ENCODE measurements at regions not wholly inside any gene's neighbourhood (a gene's known extent, or its start where the extent isn't known, plus 50 kb on each side); places are given as distances from the start of the nearest gene placed in this dataset.

DNA sequence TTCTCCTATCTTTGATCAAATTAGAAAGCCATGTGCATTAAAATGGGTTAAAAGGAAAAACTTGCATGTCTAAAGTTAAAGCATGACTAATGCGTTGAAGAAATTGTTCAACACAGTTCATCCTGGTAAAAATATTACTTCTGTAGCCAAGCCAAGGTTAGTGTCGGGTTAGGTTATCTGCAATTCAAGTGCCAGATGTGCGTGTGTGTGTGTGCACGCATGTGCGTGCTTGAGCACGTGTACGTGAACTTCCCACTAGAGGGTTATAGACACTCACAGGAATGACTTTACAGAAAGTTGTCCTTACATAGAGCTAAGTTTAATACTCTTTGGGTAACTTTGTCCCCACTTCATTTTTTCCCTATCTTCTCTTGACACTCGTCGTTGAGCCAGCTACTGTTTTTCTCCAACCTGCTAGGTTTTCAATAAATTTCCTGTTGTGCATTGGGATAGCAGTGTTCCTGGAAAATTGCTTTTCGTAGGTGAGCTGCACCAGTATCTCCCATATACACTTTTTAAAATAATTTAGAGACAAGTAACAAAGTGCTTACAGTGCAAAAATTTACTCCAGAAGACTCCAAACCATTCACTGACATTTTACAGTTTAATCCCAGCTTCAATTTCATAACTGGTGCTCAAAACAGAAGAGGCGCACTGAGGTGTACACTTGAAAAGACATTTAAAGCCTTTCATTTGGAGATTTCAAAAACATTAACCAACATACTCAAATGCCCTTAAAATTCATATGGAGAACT lies 353.8 kb downstream of the NFIB start:
- ATAC-seq (no peak), FAIRE-seq (no peak), DNase-seq (ENCODE audit: low read depth, low spot score) (no peak)
- H4K20me1 ChIP-seq (ENCODE audit: control insufficient read depth, insufficient read depth) = no peaks in the 10 kb centered on the region
- no peak overlapping the region for H3K9ac ChIP-seq (ENCODE audit: control insufficient read depth, insufficient read depth, low read length)
- H3K79me2 ChIP-seq (ENCODE audit: control insufficient read depth, insufficient read depth, low read length) = no peaks in the 10 kb centered on the region
- H3K27me3 ChIP-seq (replicated peaks in 1 of 2; ENCODE audit: control insufficient read depth in 2 of 2, insufficient read depth in 2 of 2, low read length in 1 of 2) = no peaks in the 10 kb centered on the region
- H3K4me1 ChIP-seq (ENCODE audit: control insufficient read depth, insufficient read depth, low read length) = no peaks in the 10 kb centered on the region; the same call in 1 of the 2 replicates
- no peak overlapping the region for H3K4me3 ChIP-seq
- RAD21 ChIA-PET (ENCODE audit: unreplicated experiment) = no interaction called here
- TF ChIP-seq, protein P1, sequence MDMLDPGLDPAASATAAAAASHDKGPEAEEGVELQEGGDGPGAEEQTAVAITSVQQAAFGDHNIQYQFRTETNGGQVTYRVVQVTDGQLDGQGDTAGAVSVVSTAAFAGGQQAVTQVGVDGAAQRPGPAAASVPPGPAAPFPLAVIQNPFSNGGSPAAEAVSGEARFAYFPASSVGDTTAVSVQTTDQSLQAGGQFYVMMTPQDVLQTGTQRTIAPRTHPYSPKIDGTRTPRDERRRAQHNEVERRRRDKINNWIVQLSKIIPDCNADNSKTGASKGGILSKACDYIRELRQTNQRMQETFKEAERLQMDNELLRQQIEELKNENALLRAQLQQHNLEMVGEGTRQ (IDR thresholded peaks at IDR 0.05; ENCODE audit: borderline replicate concordance, low read depth, low read length) = no peak
- TF ChIP-seq IRF4 (IDR thresholded peaks at IDR 0.05; ENCODE audit: low read depth, low read length) = no peak
- POLR2A ChIA-PET = no interaction called here
- in situ Hi-C loops (cut with MboI) = no loop called here
- H3K36me3 ChIP-seq (ENCODE audit: control insufficient read depth in 2 of 2, insufficient read depth in 2 of 2, low read length in 1 of 2) = no peaks in the 10 kb centered on the region
- SMC1A ChIA-PET (ENCODE audit: uncharacterized antibody, unreplicated experiment) = interaction anchor here (1.0 to 1.2 kb wide), 2 partner anchors 10 to 21 kb away, joined by 3 to 4 read pairs; no protein-coding TSS in a partner anchor
- no peak overlapping the region for H3K4me2 ChIP-seq (ENCODE audit: control insufficient read depth, insufficient read depth)
- intact Hi-C loops (cut with micrococcal nuclease; ENCODE audit: unreplicated experiment) = no loop called here
- BruUV-seq (replicated peaks) = no TSS peak
- no peak overlapping the region for H2AFZ ChIP-seq (ENCODE audit: control insufficient read depth, low read depth, low read length)
- WGBS (ENCODE audit: insufficient coverage, insufficient replicate concordance, low lambda C conversion rate, missing lambda C conversion rate) = 57% methylated on average over 11 of the region's 11 CpGs
- no peak overlapping the region for H3K27ac ChIP-seq (ENCODE audit: control insufficient read depth, insufficient read depth)
- CTCF ChIA-PET = no interaction called here
- no peaks in the 10 kb centered on the region for H3K9me3 ChIP-seq (replicated peaks; ENCODE audit: control insufficient read depth, insufficient read depth, low read length)

DNA sequence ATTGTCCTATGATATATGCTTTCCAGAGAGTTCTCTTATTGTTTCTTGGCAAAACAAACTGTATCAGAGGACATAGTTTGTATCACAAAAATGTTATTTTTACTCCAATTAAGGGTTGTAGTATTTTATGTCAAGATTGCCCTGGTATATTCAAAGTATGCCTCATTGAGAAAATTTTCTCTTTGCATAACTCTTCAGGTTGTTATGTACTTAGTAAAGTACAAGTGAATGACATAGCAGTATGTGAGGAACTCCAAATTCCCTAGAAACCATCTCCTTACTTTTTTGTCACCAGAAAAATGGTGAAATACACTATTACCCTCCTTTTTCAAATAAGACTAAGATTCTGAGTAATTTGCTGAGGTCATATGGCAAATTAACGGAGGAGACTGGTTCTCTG lies 355.3 kb downstream of the NFIB start:
- no peak overlapping the region for H3K4me3 ChIP-seq
- 0% methylated on average over 1 of the region's 1 CpG for WGBS (ENCODE audit: insufficient coverage, insufficient replicate concordance, low lambda C conversion rate, missing lambda C conversion rate)
- SMC1A ChIA-PET (ENCODE audit: uncharacterized antibody, unreplicated experiment) = no interaction called here
- in situ Hi-C loops (cut with MboI) = loop anchor here (10.0 kb wide), 1 partner anchor 56 kb away; no protein-coding TSS in a partner anchor
- DNase-seq (ENCODE audit: low read depth, low spot score) (no peak), FAIRE-seq (no peak), ATAC-seq (no peak)
- intact Hi-C loops (cut with micrococcal nuclease; ENCODE audit: unreplicated experiment) = no loop called here
- POLR2A ChIA-PET = no interaction called here
- CTCF ChIA-PET = no interaction called here
- no peaks in the 10 kb centered on the region for H3K9me3 ChIP-seq (replicated peaks; ENCODE audit: control insufficient read depth, insufficient read depth, low read length)
- H3K4me2 ChIP-seq (ENCODE audit: control insufficient read depth, insufficient read depth) = no peak overlapping the region
- H3K4me1 ChIP-seq (ENCODE audit: control insufficient read depth, insufficient read depth, low read length) = no peaks in the 10 kb centered on the region; the same call in 1 of the 2 replicates
- TF ChIP-seq CREM (IDR thresholded peaks at IDR 0.05; ENCODE audit: low read depth) (no peak), HCFC1 (IDR thresholded peaks at IDR 0.05; ENCODE audit: low read length) (no peak), CHD1 (IDR thresholded peaks at IDR 0.05; ENCODE audit: low read depth, low read length) (no peak), EP300 (IDR thresholded peaks at IDR 0.05; ENCODE audit: borderline replicate concordance in 1 of 2, control insufficient read depth in 1 of 2, low read depth in 2 of 2, low read length in 2 of 2) (no peak), CBX3 (IDR thresholded peaks at IDR 0.05; ENCODE audit: borderline replicate concordance, low read depth) (no peak), TAF1 (IDR thresholded peaks at IDR 0.05; ENCODE audit: borderline replicate concordance, low read depth, low read length) (no peak), BHLHE40 (IDR thresholded peaks at IDR 0.05; ENCODE audit: borderline replicate concordance in 1 of 2, low read depth in 2 of 2, low read length in 1 of 2) (no peak)
- TF ChIP-seq, protein P2, sequence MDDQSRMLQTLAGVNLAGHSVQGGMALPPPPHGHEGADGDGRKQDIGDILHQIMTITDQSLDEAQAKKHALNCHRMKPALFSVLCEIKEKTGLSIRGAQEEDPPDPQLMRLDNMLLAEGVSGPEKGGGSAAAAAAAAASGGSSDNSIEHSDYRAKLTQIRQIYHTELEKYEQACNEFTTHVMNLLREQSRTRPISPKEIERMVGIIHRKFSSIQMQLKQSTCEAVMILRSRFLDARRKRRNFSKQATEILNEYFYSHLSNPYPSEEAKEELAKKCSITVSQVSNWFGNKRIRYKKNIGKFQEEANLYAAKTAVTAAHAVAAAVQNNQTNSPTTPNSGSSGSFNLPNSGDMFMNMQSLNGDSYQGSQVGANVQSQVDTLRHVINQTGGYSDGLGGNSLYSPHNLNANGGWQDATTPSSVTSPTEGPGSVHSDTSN (IDR thresholded peaks at IDR 0.05; ENCODE audit: insufficient replicate concordance, low read depth, low read length) = no peak
- TF ChIP-seq, protein P3, sequence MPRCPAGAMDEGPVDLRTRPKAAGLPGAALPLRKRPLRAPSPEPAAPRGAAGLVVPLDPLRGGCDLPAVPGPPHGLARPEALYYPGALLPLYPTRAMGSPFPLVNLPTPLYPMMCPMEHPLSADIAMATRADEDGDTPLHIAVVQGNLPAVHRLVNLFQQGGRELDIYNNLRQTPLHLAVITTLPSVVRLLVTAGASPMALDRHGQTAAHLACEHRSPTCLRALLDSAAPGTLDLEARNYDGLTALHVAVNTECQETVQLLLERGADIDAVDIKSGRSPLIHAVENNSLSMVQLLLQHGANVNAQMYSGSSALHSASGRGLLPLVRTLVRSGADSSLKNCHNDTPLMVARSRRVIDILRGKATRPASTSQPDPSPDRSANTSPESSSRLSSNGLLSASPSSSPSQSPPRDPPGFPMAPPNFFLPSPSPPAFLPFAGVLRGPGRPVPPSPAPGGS (IDR thresholded peaks at IDR 0.05; ENCODE audit: borderline replicate concordance, insufficient read depth, low read depth, low read length, poor library complexity, severe bottlenecking) = no peak
- H3K36me3 ChIP-seq (ENCODE audit: control insufficient read depth in 2 of 2, insufficient read depth in 2 of 2, low read length in 1 of 2) = no peaks in the 10 kb centered on the region
- H3K79me2 ChIP-seq (ENCODE audit: control insufficient read depth, insufficient read depth, low read length) = no peaks in the 10 kb centered on the region
- RAD21 ChIA-PET (ENCODE audit: unreplicated experiment) = no interaction called here
- H4K20me1 ChIP-seq (ENCODE audit: control insufficient read depth, insufficient read depth) = no peaks in the 10 kb centered on the region
- no peak overlapping the region for H3K27ac ChIP-seq (ENCODE audit: control insufficient read depth, insufficient read depth)
- no peaks in the 10 kb centered on the region for H3K27me3 ChIP-seq (replicated peaks in 1 of 2; ENCODE audit: control insufficient read depth in 2 of 2, insufficient read depth in 2 of 2, low read length in 1 of 2)
- no peak overlapping the region for H2AFZ ChIP-seq (ENCODE audit: control insufficient read depth, low read depth, low read length)
- no TSS peak for BruUV-seq (replicated peaks)
- H3K9ac ChIP-seq (ENCODE audit: control insufficient read depth, insufficient read depth, low read length) = no peak overlapping the region
